GM12878 (cell line): ENCODE measurements at regions not wholly inside any gene's neighbourhood (a gene's known extent, or its start where the extent isn't known, plus 50 kb on each side); places are given as distances from the start of the nearest gene placed in this dataset.

Experiments
- CREB1 ChIP-seq: IDR thresholded peaks from 2 replicates; pipeline ENCODE4 v1.6.1; 2012; ENCODE audit warnings: low read depth, mild to moderate bottlenecking, inconsistent platforms
- CREM ChIP-seq: IDR thresholded peaks from 2 replicates; pipeline ENCODE4 v1.6.1; 2014; ENCODE audit warnings: antibody characterized with exemption, low read depth
- EGR1 ChIP-seq, 2 experiments: IDR thresholded peaks; 1 replicate in 1 of 2; 2 replicates in 1 of 2; pipeline ENCODE4 v1.6.1; 2011 to 2012; ENCODE audit warnings: low read depth in 2 of 2, low read length in 2 of 2, borderline replicate concordance in 1 of 2, mild to moderate bottlenecking in 1 of 2, moderate library complexity in 1 of 2
- FOS ChIP-seq: IDR thresholded peaks from 3 replicates; pipeline ENCODE4 v1.6.1; 2011; ENCODE audit warnings: borderline replicate concordance; ENCODE audit not compliant: insufficient read length; ENCODE audit errors: extremely low read depth
- IRF3 ChIP-seq: fragments of 450-650 bp; IDR thresholded peaks from 2 replicates; pipeline ENCODE4 v1.6.1; 2014; ENCODE audit warnings: mild to moderate bottlenecking
- PKNOX1 ChIP-seq: fragments of 450-650 bp; IDR thresholded peaks from 2 replicates; pipeline ENCODE4 v1.6.1; 2016; ENCODE audit warnings: mild to moderate bottlenecking
- SKIL ChIP-seq: fragments of 450-650 bp; IDR thresholded peaks from 2 replicates; pipeline ENCODE4 v1.6.1; 2017; ENCODE audit warnings: mild to moderate bottlenecking, low read depth, inconsistent platforms; ENCODE audit not compliant: poor library complexity, severe bottlenecking
- SMC3 ChIP-seq: IDR thresholded peaks from 2 replicates; pipeline ENCODE4 v1.6.1; 2011; ENCODE audit warnings: low read length, improper control_type of control experiment, borderline replicate concordance
- ZNF274 ChIP-seq: IDR thresholded peaks from one replicate; pipeline ENCODE4 v1.8.0; 2011; ENCODE audit not compliant: insufficient read length, insufficient read depth
- TF ChIP-seq, protein P1 (sequence below), 3 experiments: IDR thresholded peaks in 2 of 3; conservative IDR thresholded peaks in 1 of 3; 2 replicates each; pipeline ENCODE4 v1.5.1; 2011; ENCODE audit warnings: low read depth in 3 of 3, low read length in 3 of 3, mild to moderate bottlenecking in 3 of 3, control low read depth in 2 of 3, moderate library complexity in 2 of 3, inconsistent platforms in 1 of 3, mixed read lengths in 1 of 3; ENCODE audit not compliant: control insufficient read depth in 2 of 3, insufficient read depth in 1 of 3; ENCODE audit errors: extremely low read depth in 1 of 3

GRCh38 chr17:72056155-72056554 lies 64.7 kb upstream of the SOX9 start:
- no peak for TF ChIP-seq FOS
- TF ChIP-seq IRF3 = no peak
- no peak for TF ChIP-seq CREB1
- TF ChIP-seq SMC3 = no peak
- TF ChIP-seq CREM = no peak
- no peak for TF ChIP-seq ZNF274
- TF ChIP-seq, protein P1, sequence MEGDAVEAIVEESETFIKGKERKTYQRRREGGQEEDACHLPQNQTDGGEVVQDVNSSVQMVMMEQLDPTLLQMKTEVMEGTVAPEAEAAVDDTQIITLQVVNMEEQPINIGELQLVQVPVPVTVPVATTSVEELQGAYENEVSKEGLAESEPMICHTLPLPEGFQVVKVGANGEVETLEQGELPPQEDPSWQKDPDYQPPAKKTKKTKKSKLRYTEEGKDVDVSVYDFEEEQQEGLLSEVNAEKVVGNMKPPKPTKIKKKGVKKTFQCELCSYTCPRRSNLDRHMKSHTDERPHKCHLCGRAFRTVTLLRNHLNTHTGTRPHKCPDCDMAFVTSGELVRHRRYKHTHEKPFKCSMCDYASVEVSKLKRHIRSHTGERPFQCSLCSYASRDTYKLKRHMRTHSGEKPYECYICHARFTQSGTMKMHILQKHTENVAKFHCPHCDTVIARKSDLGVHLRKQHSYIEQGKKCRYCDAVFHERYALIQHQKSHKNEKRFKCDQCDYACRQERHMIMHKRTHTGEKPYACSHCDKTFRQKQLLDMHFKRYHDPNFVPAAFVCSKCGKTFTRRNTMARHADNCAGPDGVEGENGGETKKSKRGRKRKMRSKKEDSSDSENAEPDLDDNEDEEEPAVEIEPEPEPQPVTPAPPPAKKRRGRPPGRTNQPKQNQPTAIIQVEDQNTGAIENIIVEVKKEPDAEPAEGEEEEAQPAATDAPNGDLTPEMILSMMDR (IDR thresholded peaks at IDR 0.05 in 2 of 3, conservative IDR thresholded peaks at IDR 0.05 in 1 of 3; ENCODE audit: control insufficient read depth in 2 of 3, extremely low read depth in 1 of 3, insufficient read depth in 1 of 3, low read depth in 3 of 3, low read length in 3 of 3) = no peak
- TF ChIP-seq EGR1 (IDR thresholded peaks at IDR 0.05; ENCODE audit: borderline replicate concordance in 1 of 2, low read depth in 2 of 2, low read length in 2 of 2) = no peak
- TF ChIP-seq SKIL = no peak
- TF ChIP-seq PKNOX1 = no peak
